ENCODE measurements at regions not wholly inside any gene's neighbourhood (a gene's known extent, or its start where the extent isn't known, plus 50 kb on each side); places are given as distances from the start of the nearest gene placed in this dataset.
"Not testable (repeated sequence)": the region's sequence is repeated elsewhere in the genome, so short reads cannot be mapped to it uniquely, and the experiment has no call there.

DNA sequence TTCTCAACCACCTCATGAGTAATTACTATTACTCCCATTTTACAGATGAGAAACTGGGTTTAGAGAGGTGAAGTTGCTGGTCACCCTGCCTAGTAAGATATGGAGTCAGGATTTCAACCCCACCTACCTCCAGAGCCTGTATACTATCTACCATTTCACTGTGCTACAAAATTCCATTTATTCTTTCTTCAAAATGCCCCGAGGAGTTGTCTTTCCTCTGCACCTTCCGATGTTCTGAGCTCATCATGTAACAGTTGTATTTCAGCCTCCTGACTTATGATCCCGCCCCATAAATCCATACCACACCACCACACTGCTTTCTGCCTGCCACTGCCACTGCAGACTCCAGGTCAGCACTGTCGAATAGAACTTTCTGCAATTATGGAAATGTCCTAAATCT is 71.3 kb upstream of the SLC25A36 start:
- DNase-seq (ENCODE audit: low read depth), result no peak

DNA sequence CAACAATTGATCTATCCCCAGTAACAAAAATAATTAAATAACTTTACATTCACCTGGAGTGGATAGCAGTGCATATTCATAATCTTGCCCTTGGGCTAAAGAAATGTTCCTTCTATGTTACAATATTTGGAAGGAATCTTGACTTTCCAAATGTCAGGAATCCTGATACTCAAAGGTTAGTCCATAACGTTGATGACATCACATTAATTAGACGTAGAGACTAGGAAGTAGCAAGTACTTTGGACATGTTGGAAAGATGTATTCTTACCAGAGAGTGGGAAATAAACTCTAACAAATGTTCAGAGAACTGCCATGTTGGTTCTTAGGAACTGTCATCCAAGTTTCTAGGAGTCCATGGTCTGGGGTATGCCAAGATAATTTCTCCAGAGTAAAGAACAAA is 70.6 kb upstream of the SLC25A36 start:
- DNase-seq (ENCODE audit: low read depth), result no peak

DNA sequence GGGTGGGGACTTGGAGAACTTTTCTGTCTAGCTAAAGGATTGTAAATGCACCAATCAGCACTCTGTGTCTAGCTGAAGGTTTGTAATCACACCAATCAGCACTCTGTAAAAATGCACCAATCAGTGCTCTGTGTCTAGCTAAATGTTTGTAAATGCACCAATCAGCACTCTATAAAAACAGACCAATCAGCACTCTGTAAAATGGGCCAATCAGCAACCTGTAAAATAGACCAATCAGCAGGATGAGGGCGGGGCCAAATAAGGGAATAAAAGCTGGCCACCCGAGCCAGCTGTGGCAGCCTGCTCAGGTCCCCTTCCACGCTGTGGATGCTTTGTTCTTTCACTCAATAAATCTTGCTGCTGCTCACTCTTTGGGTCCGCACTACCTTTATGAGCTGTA is 69.5 kb upstream of the SLC25A36 start:
- DNase-seq (ENCODE audit: low read depth), result not testable (repeated sequence)

DNA sequence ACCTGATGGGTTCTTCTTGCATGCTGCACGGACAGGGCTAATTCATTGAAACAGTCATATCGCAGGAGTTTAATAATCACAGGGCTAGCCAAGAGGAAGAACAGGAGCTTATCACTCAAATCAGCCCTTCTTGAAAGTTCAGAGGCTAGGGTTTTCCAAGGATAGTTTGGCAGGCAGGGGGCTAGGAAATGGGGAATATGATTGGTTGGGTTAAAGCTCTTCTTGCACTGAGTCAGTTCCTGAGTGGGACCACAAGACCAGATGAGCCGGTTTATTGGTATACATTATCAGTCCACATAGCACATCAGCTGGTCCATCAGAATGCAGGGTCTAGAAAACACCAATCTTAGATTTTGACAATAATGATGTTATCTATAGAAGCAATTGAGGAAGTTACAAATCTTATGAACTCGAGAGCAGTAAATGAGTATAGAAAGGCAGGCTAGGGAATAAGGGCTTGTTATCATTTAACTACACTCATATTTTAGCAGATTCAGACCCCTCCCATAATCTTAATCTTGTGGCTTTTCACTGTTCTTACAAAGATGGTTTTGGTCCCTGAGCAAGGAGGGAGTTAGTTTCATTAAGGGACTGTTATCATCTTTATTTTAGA is 58.1 kb upstream of the SLC25A36 start:
- no peak for DNase-seq (ENCODE audit: low read depth)

GRCh38 chr3:140885697-140886096 is 55.9 kb upstream of the SLC25A36 start:
- DNase-seq (ENCODE audit: low read depth), result not testable (repeated sequence)

Measured in fibroblast of the conjunctiva (primary cell).